Neural crest cell (in vitro differentiated cells): ENCODE measurements at regions not wholly inside any gene's neighbourhood (a gene's known extent, or its start where the extent isn't known, plus 50 kb on each side); places are given as distances from the start of the nearest gene placed in this dataset.

Source experiments
- DNase-seq: peaks from one replicate; pipeline ENCODE4 v3.0.0; 2021; ENCODE audit warnings: low read depth, mixed read lengths, low spot score
- H3K27ac Mint-ChIP-seq: one replicate; pipeline ENCODE4 v1.8.0; 2021; ENCODE audit warnings: mild to moderate bottlenecking, mixed read lengths; ENCODE audit not compliant: unreplicated experiment
- H3K27me3 Mint-ChIP-seq: 2 replicates; pipeline ENCODE4 v1.8.0; 2021; ENCODE audit warnings: low read depth, mild to moderate bottlenecking, mixed read lengths
- H3K36me3 Mint-ChIP-seq: 2 replicates; pipeline ENCODE4 v1.8.0; 2021; ENCODE audit warnings: low read depth, mild to moderate bottlenecking, mixed read lengths
- H3K4me1 Mint-ChIP-seq: 2 replicates; pipeline ENCODE4 v1.8.0; 2021; ENCODE audit warnings: mixed read lengths
- H3K4me3 Mint-ChIP-seq: one replicate; pipeline ENCODE4 v1.8.0; 2021; ENCODE audit warnings: mild to moderate bottlenecking, mixed read lengths
- H3K9me3 Mint-ChIP-seq: 2 replicates; pipeline ENCODE4 v1.8.0; 2021; ENCODE audit warnings: mixed read lengths
- CTCF ChIP-seq: fragments of 200-600 bp; sonication (generic); conservative IDR thresholded peaks from 2 replicates; pipeline ENCODE4 v1.5.0; 2021; ENCODE audit warnings: antibody characterized with exemption, mild to moderate bottlenecking

DNA sequence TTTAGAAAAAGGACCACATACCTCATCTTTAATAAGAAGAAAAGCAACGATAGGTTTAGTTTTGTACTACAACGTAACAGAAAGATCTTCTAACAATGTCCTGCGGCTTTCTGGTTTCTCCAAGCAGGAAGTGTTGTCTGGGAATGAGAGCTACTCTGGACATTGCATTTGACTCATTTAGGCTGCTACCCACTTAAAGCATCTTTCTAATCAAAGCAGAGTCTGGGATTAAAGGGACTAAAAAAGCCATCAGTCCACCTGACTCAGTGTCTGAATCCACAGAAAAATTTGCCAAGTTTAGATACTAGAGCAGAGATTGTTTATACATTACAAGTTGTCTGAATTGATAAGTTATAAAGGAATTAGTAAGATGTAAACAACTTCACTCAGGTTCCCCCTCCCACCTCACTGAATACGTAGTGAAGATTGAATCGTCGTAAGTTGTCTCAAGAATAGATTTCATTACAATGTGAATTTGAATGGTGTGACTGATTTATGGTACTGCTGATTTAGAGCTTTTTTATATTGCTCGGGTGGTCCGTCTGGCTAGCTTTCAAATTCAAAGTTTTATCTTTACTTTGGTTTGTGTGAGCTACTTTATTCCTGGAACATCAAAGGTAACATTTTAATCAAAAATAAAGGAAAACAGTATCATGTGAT is 70.2 kb upstream of the SMIM21 start:
- no peak for DNase-seq
- Mint-ChIP-seq H3K4me3 (no peak overlapping the region), H3K4me1 (no peaks in the 10 kb centered on the region), H3K9me3 (no peaks in the 10 kb centered on the region), H3K27me3 (no peaks in the 10 kb centered on the region), H3K36me3 (no peaks in the 10 kb centered on the region), H3K27ac (no peak overlapping the region)
- no peak for TF ChIP-seq CTCF

DNA sequence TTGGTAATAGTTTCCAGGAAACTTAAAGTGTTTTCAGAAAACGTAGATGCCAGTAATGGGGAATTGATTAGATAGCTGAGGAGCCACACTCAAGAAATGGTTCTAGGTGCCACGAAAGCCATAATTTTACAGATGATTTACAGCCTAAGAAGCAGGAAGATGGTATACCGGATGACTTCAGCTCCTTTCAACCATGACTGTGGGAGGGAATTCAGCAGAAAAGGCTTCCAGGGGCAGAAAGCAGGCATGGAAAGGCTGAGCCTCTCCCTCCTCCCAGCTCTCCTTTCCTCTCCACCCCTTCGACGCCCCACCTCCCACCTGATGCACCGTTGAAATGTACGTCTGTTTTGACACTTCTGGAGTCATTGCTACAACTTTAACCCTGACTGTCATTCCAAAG is 68.6 kb upstream of the SMIM21 start:
- Mint-ChIP-seq H3K9me3 (no peaks in the 10 kb centered on the region), H3K27me3 (no peaks in the 10 kb centered on the region), H3K27ac (no peak overlapping the region), H3K4me1 (no peaks in the 10 kb centered on the region), H3K36me3 (no peaks in the 10 kb centered on the region), H3K4me3 (no peak overlapping the region)
- no peak for DNase-seq
- no peak for TF ChIP-seq CTCF

GRCh38 chr18:75492852-75493251 is 65.3 kb upstream of the SMIM21 start:
- Mint-ChIP-seq H3K36me3 (no peaks in the 10 kb centered on the region), H3K27me3 (no peaks in the 10 kb centered on the region), H3K9me3 (no peaks in the 10 kb centered on the region), H3K27ac (no peak overlapping the region), H3K4me3 (no peak overlapping the region), H3K4me1 (no peaks in the 10 kb centered on the region)
- no peak for DNase-seq
- TF ChIP-seq CTCF, result no peak

GRCh38 chr18:75491361-75491760 is 63.9 kb upstream of the SMIM21 start:
- Mint-ChIP-seq H3K27me3 (no peaks in the 10 kb centered on the region), H3K27ac (no peak overlapping the region), H3K4me3 (no peak overlapping the region), H3K36me3 (no peaks in the 10 kb centered on the region), H3K4me1 (no peaks in the 10 kb centered on the region), H3K9me3 (peaks cover 3% of the 10 kb centered on the region)
- no peak for DNase-seq
- no peak for TF ChIP-seq CTCF

DNA sequence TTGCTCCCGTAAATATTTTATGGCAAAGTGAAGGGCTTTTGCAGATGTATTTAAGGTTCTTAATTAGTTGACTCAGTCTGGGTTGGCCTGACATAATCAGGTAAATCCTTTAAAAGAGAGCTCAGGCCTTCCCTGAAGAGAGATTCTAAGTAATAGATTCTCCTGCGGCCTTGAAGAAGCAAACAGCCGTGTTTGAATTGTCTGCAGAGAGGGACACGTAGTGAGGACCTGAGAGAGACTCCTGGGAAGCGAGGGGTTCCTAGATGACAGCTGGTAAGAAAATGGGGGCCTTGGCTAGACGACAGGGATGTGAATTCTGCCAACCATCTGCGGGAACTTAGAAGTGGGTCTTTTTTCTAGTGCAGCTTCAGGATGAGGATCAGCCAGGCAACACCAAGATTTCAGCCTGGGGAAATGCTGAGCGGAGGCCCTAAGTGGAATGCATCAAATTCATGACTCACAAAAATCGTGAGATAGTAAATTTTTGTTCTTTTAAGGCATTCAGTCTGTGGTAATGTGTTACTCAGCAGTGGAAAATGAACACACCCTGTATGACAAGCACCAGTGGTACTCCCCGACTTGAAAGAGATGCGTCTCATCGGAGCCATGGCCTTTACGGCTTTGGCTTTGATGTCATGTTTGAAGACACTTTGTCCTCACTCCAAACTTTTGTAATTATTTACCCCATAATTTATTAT is 62.1 kb upstream of the SMIM21 start:
- no peak for TF ChIP-seq CTCF
- H3K9me3 Mint-ChIP-seq, result peaks cover 5% of the 10 kb centered on the region
- no peak overlapping the region for H3K4me3 Mint-ChIP-seq
- DNase-seq, result no peak
- no peaks in the 10 kb centered on the region for H3K27me3 Mint-ChIP-seq
- no peaks in the 10 kb centered on the region for H3K36me3 Mint-ChIP-seq
- H3K27ac Mint-ChIP-seq, result no peak overlapping the region
- H3K4me1 Mint-ChIP-seq, result no peaks in the 10 kb centered on the region
